ENCODE measurements at regions not wholly inside any gene's neighbourhood (a gene's known extent, or its start where the extent isn't known, plus 50 kb on each side); places are given as distances from the start of the nearest gene placed in this dataset.

DNA sequence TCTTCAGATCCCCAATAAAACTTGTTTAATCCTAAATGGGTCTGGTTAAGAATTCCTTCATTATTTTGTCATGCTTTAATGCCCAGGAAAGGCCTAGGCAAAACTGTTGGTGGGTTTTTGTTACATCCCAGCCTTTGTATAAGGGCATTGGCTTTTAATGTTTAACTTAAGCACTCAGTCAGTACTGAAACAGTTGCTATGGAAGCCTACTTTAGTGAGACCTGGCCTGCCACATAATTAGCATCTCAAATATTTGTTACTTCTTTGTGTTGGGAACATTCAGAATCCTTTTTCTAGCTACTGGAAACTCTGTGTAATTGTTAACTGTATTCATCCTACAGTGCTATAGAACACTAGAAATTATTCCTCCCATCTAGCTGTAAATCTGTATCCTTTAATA is 369.6 kb upstream of the ATP10A start:
- no peak overlapping the region for H3K4me3 ChIP-seq (ENCODE audit: low read depth, low read length)
- no peak overlapping the region for H3K27ac ChIP-seq (ENCODE audit: extremely low read depth, low read depth, low read length)
- H3K9me3 ChIP-seq (ENCODE audit: control insufficient read depth, insufficient read depth, low read depth, low read length) = no peaks in the 10 kb centered on the region
- no peaks in the 10 kb centered on the region for H3K4me1 ChIP-seq (ENCODE audit: control insufficient read depth, insufficient read depth, low read length)
- TF ChIP-seq GLIS1 (tag by site-specific recombination; IDR thresholded peaks at IDR 0.05) (no peak), ZNF621 (tag by site-specific recombination; IDR thresholded peaks at IDR 0.05) (no peak), ZNF654 (tag by site-specific recombination; IDR thresholded peaks at IDR 0.05; ENCODE audit: low read depth) (no peak), ZNF175 (tag by site-specific recombination; IDR thresholded peaks at IDR 0.05) (no peak), ZNF747 (tag by site-specific recombination; IDR thresholded peaks at IDR 0.05) (no peak), BCL11A (tag by site-specific recombination; IDR thresholded peaks at IDR 0.05; ENCODE audit: low read depth) (no peak), ZNF561 (tag by site-specific recombination; IDR thresholded peaks at IDR 0.05; ENCODE audit: borderline replicate concordance) (no peak), KLF16 (tag by site-specific recombination; IDR thresholded peaks at IDR 0.05) (no peak), GLIS2 (tag by site-specific recombination; IDR thresholded peaks at IDR 0.05) (no peak), ZNF214 (tag by site-specific recombination; IDR thresholded peaks at IDR 0.05; ENCODE audit: borderline replicate concordance) (no peak), SETDB1 (IDR thresholded peaks at IDR 0.05; ENCODE audit: insufficient read length, low read length) (no peak), ZNF433 (tag by site-specific recombination; IDR thresholded peaks at IDR 0.05; ENCODE audit: low read depth) (no peak), ZNF623 (tag by site-specific recombination; IDR thresholded peaks at IDR 0.05) (no peak)
- ChIA-PET POLR2A (no interaction called here), CTCF (no interaction called here)
- H3K36me3 ChIP-seq (ENCODE audit: control insufficient read depth in 2 of 2, insufficient read depth in 1 of 2, low read length in 2 of 2) = no peaks in the 10 kb centered on the region

DNA sequence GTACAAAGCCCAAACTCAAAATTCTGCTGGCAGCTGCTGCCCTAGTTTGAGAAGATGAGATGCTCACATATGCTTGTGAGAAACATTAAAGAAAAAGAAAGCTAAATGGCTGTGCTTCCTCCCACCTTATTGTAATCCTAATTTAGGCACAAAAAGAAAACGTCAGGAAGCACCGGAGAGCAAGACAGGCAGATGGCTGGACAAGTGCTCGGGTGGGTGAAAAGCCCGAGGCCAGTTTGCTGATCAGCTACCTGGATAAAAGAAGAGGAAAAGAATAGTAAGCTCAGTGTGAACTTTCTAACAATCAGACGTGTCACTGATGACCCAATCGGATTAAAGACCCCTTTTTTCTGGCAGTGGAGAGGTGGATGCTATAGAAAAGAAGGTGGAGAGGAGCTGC is 368.0 kb upstream of the ATP10A start:
- H3K4me3 ChIP-seq (ENCODE audit: low read depth, low read length) = no peak overlapping the region

DNA sequence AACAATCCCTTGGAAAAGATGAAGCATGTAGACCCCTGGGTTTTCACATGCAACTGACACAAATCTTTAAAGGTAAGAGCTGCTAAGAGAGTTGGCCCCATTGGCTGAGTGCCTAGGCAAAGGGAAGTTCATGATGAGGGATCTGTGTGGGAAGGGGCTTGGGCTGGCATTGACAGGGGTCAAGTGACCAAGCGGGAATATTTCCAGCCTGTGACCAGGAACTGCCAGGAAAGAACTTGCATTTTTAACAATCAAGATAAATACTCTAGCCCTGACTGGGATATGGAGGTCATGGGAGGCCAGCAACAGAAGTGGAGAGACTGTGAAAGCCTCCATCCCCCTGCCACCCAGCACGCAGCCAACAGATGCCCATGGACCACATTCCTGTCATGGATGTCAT is 361.1 kb upstream of the ATP10A start:
- H3K4me3 ChIP-seq (ENCODE audit: low read depth, low read length) = no peak overlapping the region
- no peaks in the 10 kb centered on the region for H3K36me3 ChIP-seq (ENCODE audit: control insufficient read depth in 2 of 2, insufficient read depth in 1 of 2, low read length in 2 of 2)
- ChIA-PET CTCF (no interaction called here), POLR2A (no interaction called here)
- TF ChIP-seq ZNF416 (tag by site-specific recombination; IDR thresholded peaks at IDR 0.05) = no peak
- no peak for TF ChIP-seq ZNF146 (tag by site-specific recombination; IDR thresholded peaks at IDR 0.05)
- TF ChIP-seq TRIM28 (IDR thresholded peaks at IDR 0.05; ENCODE audit: borderline replicate concordance, low read length) = no peak
- no peak for TF ChIP-seq ZNF311 (tag by site-specific recombination; IDR thresholded peaks at IDR 0.05; ENCODE audit: borderline replicate concordance)
- no peak for TF ChIP-seq GLI2 (tag by site-specific recombination; IDR thresholded peaks at IDR 0.05; ENCODE audit: borderline replicate concordance, low read depth)
- TF ChIP-seq ZEB2 (tag by site-specific recombination; IDR thresholded peaks at IDR 0.05) = no peak
- no peak for TF ChIP-seq ZNF114 (tag by site-specific recombination; IDR thresholded peaks at IDR 0.05)
- TF ChIP-seq ZNF202 (tag by site-specific recombination; IDR thresholded peaks at IDR 0.05; ENCODE audit: borderline replicate concordance) = no peak
- no peak for TF ChIP-seq ZNF266 (tag by site-specific recombination; IDR thresholded peaks at IDR 0.05; ENCODE audit: low read depth)
- H3K27ac ChIP-seq (ENCODE audit: extremely low read depth, low read depth, low read length) = no peak overlapping the region
- no peaks in the 10 kb centered on the region for H3K4me1 ChIP-seq (ENCODE audit: control insufficient read depth, insufficient read depth, low read length)
- no peaks in the 10 kb centered on the region for H3K9me3 ChIP-seq (ENCODE audit: control insufficient read depth, insufficient read depth, low read depth, low read length)

More for the DNA sequence above, 368.0 kb upstream of the ATP10A start:
- POLR2A ChIA-PET = no interaction called here
- H3K36me3 ChIP-seq (ENCODE audit: control insufficient read depth in 2 of 2, insufficient read depth in 1 of 2, low read length in 2 of 2) = no peaks in the 10 kb centered on the region
- H3K4me1 ChIP-seq (ENCODE audit: control insufficient read depth, insufficient read depth, low read length) = no peaks in the 10 kb centered on the region
- CTCF ChIA-PET = interaction anchor here (0.6 kb wide), 1 partner anchor 59 kb away, joined by 3 read pairs; no protein-coding TSS in a partner anchor
- H3K9me3 ChIP-seq (ENCODE audit: control insufficient read depth, insufficient read depth, low read depth, low read length) = no peaks in the 10 kb centered on the region
- no peak overlapping the region for H3K27ac ChIP-seq (ENCODE audit: extremely low read depth, low read depth, low read length)
- TF ChIP-seq SCRT1 (tag by site-specific recombination; IDR thresholded peaks at IDR 0.05; ENCODE audit: borderline replicate concordance) (no peak), EGR2 (tag by site-specific recombination; IDR thresholded peaks at IDR 0.05; ENCODE audit: low read depth) (no peak), GLIS2 (tag by site-specific recombination; IDR thresholded peaks at IDR 0.05) (no peak), ZNF221 (tag by site-specific recombination; IDR thresholded peaks at IDR 0.05; ENCODE audit: borderline replicate concordance) (no peak), ZNF843 (tag by site-specific recombination; IDR thresholded peaks at IDR 0.05) (no peak), ZBTB26 (tag by site-specific recombination; optimal IDR thresholded peaks at IDR 0.05) (no peak), YY2 (tag by site-specific recombination; IDR thresholded peaks at IDR 0.05) (no peak)
- TF ChIP-seq, protein P1, sequence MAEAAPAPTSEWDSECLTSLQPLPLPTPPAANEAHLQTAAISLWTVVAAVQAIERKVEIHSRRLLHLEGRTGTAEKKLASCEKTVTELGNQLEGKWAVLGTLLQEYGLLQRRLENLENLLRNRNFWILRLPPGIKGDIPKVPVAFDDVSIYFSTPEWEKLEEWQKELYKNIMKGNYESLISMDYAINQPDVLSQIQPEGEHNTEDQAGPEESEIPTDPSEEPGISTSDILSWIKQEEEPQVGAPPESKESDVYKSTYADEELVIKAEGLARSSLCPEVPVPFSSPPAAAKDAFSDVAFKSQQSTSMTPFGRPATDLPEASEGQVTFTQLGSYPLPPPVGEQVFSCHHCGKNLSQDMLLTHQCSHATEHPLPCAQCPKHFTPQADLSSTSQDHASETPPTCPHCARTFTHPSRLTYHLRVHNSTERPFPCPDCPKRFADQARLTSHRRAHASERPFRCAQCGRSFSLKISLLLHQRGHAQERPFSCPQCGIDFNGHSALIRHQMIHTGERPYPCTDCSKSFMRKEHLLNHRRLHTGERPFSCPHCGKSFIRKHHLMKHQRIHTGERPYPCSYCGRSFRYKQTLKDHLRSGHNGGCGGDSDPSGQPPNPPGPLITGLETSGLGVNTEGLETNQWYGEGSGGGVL (tag by site-specific recombination; IDR thresholded peaks at IDR 0.05) = no peak

Data from HEK293 (cell line).